H1 (cell line): ENCODE measurements at regions not wholly inside any gene's neighbourhood (a gene's known extent, or its start where the extent isn't known, plus 50 kb on each side); places are given as distances from the start of the nearest gene placed in this dataset.

Experiments used
- CTCF ChIA-PET: fragments of 300-600 bp; sonication (Branson Sonifier 250); formaldehyde crosslinking; loops from one replicate; lab custom pipeline; 2021; ENCODE audit not compliant: partially characterized antibody; lab: Charles Lee
- POLR2A ChIA-PET: fragments of 300-600 bp; sonication (Branson Sonifier 250); formaldehyde crosslinking; loops from one replicate; lab custom pipeline; 2021; ENCODE audit warnings: inconsistent platforms; ENCODE audit not compliant: partially characterized antibody; lab: Charles Lee
- DNase-seq, 2 experiments: peaks; one replicate each; pipeline versions ENCODE4 v3.0.0 to v3.0.0-alpha.2; 2010 to 2022; ENCODE audit warnings: low spot score in 2 of 2, low read depth in 1 of 2, mixed read lengths in 1 of 2
- FAIRE-seq: peaks from 2 replicates; lab custom pipeline; 2011; peaks lifted over from hg19 to GRCh38; lab: Jason Lieb, UNC
- H2AFZ ChIP-seq: 2 replicates; pipeline ENCODE4 v1.8.1; 2012; ENCODE audit warnings: low read length, inconsistent platforms
- H2AK5ac ChIP-seq: 2 replicates; pipeline ENCODE4 v1.6.1; 2013; ENCODE audit warnings: low read depth, low read length
- H2BK120ac ChIP-seq: replicated peaks from 2 replicates; pipeline ENCODE3; 2013; ENCODE audit warnings: low read depth, low read length, inconsistent platforms
- H2BK12ac ChIP-seq: 2 replicates; pipeline ENCODE4 v1.6.1; 2013; ENCODE audit warnings: low read depth, low read length
- H2BK15ac ChIP-seq: 2 replicates; pipeline ENCODE4 v1.6.1; 2013; ENCODE audit warnings: low read length
- H2BK20ac ChIP-seq: 2 replicates; pipeline ENCODE4 v1.6.1; 2013; ENCODE audit warnings: low read length
- H2BK5ac ChIP-seq: 2 replicates; pipeline ENCODE4 v1.6.1; 2013; ENCODE audit warnings: low read depth, low read length
- H3K14ac ChIP-seq: 2 replicates; pipeline ENCODE4 v1.6.1; 2013; ENCODE audit warnings: inconsistent platforms; ENCODE audit not compliant: insufficient read length
- H3K18ac ChIP-seq: 2 replicates; pipeline ENCODE4 v1.6.1; 2013; ENCODE audit warnings: low read length; ENCODE audit errors: extremely low read depth
- H3K23ac ChIP-seq: 2 replicates; pipeline ENCODE4 v1.6.1; 2013; ENCODE audit warnings: inconsistent platforms; ENCODE audit not compliant: insufficient read length
- H3K23me2 ChIP-seq: 2 replicates; pipeline ENCODE4 v1.6.1; 2013; ENCODE audit warnings: low read depth, low read length
- H3K27ac ChIP-seq: 2 replicates; pipeline ENCODE4 v1.6.1; 2011; ENCODE audit warnings: low read depth, low read length, inconsistent platforms
- H3K27me3 ChIP-seq, 4 experiments: replicated peaks in 1 of 4; 1 replicate in 1 of 4; 2 replicates in 3 of 4; pipeline versions ENCODE4 v1.6.1 to v1.8.1; 2011 to 2013; ENCODE audit warnings: low read length in 3 of 4, mild to moderate bottlenecking in 3 of 4, inconsistent platforms in 2 of 4, mixed read lengths in 2 of 4, moderate library complexity in 1 of 4; ENCODE audit not compliant: control insufficient read depth in 3 of 4, insufficient read depth in 3 of 4; ENCODE audit errors: extremely low read depth in 1 of 4
- H3K36me3 ChIP-seq, 4 experiments: 2 replicates each; pipeline versions ENCODE4 v1.6.1 to v1.8.1; 2011 to 2013; ENCODE audit warnings: mild to moderate bottlenecking in 4 of 4, low read length in 3 of 4, moderate library complexity in 2 of 4, control low read depth in 1 of 4, inconsistent platforms in 1 of 4; ENCODE audit not compliant: insufficient read depth in 4 of 4, control insufficient read depth in 2 of 4
- H3K4ac ChIP-seq: replicated peaks from 2 replicates; pipeline ENCODE3; 2013; ENCODE audit warnings: low read length, low read depth, mixed read lengths, inconsistent platforms; ENCODE audit not compliant: insufficient read length
- H3K4me1 ChIP-seq, 4 experiments: replicated peaks in 1 of 4; 1 replicate in 1 of 4; 2 replicates in 3 of 4; pipeline versions ENCODE4 v1.6.1 to v1.8.1; 2011 to 2013; ENCODE audit warnings: low read length in 3 of 4, inconsistent platforms in 2 of 4, mixed read lengths in 1 of 4; ENCODE audit not compliant: insufficient read depth in 4 of 4, control insufficient read depth in 3 of 4
- H3K4me2 ChIP-seq, 2 experiments: 2 replicates each; pipeline versions ENCODE4 v1.6.1 to v1.8.1; 2011 to 2013; ENCODE audit warnings: low read depth in 2 of 2, low read length in 2 of 2, control low read depth in 1 of 2, inconsistent platforms in 1 of 2, mild to moderate bottlenecking in 1 of 2; ENCODE audit not compliant: insufficient read depth in 1 of 2
- H3K4me3 ChIP-seq, 4 experiments: fragments of 200-600, 300-600 bp in 1 of 4; sonication (generic), shearing (Covaris generic), sonication (Bioruptor Twin) in 1 of 4; 2 replicates each; pipeline versions ENCODE4 v1.5.1 to v1.8.1; 2011 to 2016; ENCODE audit warnings: low read length in 4 of 4, low read depth in 3 of 4, control low read depth in 2 of 4, inconsistent platforms in 2 of 4, mild to moderate bottlenecking in 2 of 4, mixed read lengths in 1 of 4, moderate library complexity in 1 of 4; ENCODE audit not compliant: insufficient read depth in 2 of 4; ENCODE audit errors: extremely low read depth in 1 of 4
- H3K56ac ChIP-seq: replicated peaks from 2 replicates; pipeline ENCODE3; 2013; ENCODE audit warnings: low read depth, mild to moderate bottlenecking, mixed read lengths, low read length, inconsistent platforms; ENCODE audit not compliant: insufficient read length
- H3K79me1 ChIP-seq: 2 replicates; pipeline ENCODE4 v1.6.1; 2013; ENCODE audit warnings: low read depth, low read length, control low read depth
- H3K79me2 ChIP-seq, 2 experiments: 2 replicates each; pipeline versions ENCODE4 v1.6.1 to v1.8.1; 2012 to 2013; ENCODE audit warnings: low read length in 2 of 2, mild to moderate bottlenecking in 2 of 2, inconsistent platforms in 1 of 2; ENCODE audit not compliant: insufficient read depth in 2 of 2, control insufficient read depth in 1 of 2
- H3K9ac ChIP-seq, 4 experiments: replicated peaks in 1 of 4; 1 replicate in 1 of 4; 2 replicates in 3 of 4; pipeline versions ENCODE4 v1.6.1 to v1.8.1; 2011 to 2013; ENCODE audit warnings: low read depth in 3 of 4, low read length in 3 of 4, control low read depth in 2 of 4, mild to moderate bottlenecking in 2 of 4, moderate library complexity in 2 of 4, inconsistent platforms in 1 of 4; ENCODE audit errors: extremely low read depth in 1 of 4
- H3K9me3 ChIP-seq, 2 experiments: 2 replicates each; pipeline versions ENCODE4 v1.6.1 to v1.8.1; 2012 to 2013; ENCODE audit warnings: mild to moderate bottlenecking in 2 of 2, moderate library complexity in 2 of 2, control low read depth in 1 of 2, inconsistent platforms in 1 of 2, low read depth in 1 of 2, low read length in 1 of 2, mixed read lengths in 1 of 2; ENCODE audit not compliant: insufficient read depth in 2 of 2
- H4K20me1 ChIP-seq, 2 experiments: replicated peaks in 1 of 2; 2 replicates each; pipeline versions ENCODE3 to v1.8.1; 2011 to 2013; ENCODE audit warnings: inconsistent platforms in 2 of 2, low read length in 2 of 2, mild to moderate bottlenecking in 1 of 2; ENCODE audit not compliant: insufficient read depth in 2 of 2, control insufficient read depth in 1 of 2
- H4K5ac ChIP-seq: 2 replicates; pipeline ENCODE4 v1.6.1; 2013; ENCODE audit warnings: low read length, low read depth, mixed read lengths, inconsistent platforms; ENCODE audit not compliant: insufficient read length
- H4K8ac ChIP-seq: 2 replicates; pipeline ENCODE4 v1.8.0; 2013; ENCODE audit warnings: mild to moderate bottlenecking, moderate library complexity, low read length, inconsistent platforms; ENCODE audit not compliant: insufficient read depth; ENCODE audit errors: extremely low read depth
- H4K91ac ChIP-seq: replicated peaks from 2 replicates; pipeline ENCODE3; 2013; ENCODE audit warnings: low read length, mixed read lengths, inconsistent platforms; ENCODE audit not compliant: insufficient read length
- ASH2L ChIP-seq: fragments of 200-600, 300-600 bp; sonication (generic); IDR thresholded peaks from one replicate; pipeline ENCODE4 v1.7.1; 2017; ENCODE audit warnings: low read length
- BCL11A ChIP-seq, 2 experiments: IDR thresholded peaks; one replicate each; pipeline ENCODE4 v1.6.1; 2011; ENCODE audit warnings: low read depth in 2 of 2, low read length in 2 of 2, mild to moderate bottlenecking in 2 of 2
- EGR1 ChIP-seq: IDR thresholded peaks from 2 replicates; pipeline ENCODE4 v1.6.1; 2011; ENCODE audit warnings: low read depth, low read length, borderline replicate concordance
- FOSL1 ChIP-seq: IDR thresholded peaks from 2 replicates; pipeline ENCODE4 v1.6.1; 2011; ENCODE audit warnings: mild to moderate bottlenecking, low read depth, low read length, moderate library complexity; ENCODE audit not compliant: insufficient read depth
- GTF2F1 ChIP-seq: IDR thresholded peaks from 2 replicates; pipeline ENCODE4 v1.6.1; 2012; ENCODE audit warnings: low read depth, low read length, improper control_type of control experiment, borderline replicate concordance
- JUND ChIP-seq: IDR thresholded peaks from 2 replicates; pipeline ENCODE4 v1.6.1; 2011; ENCODE audit warnings: mild to moderate bottlenecking, improper control_type of control experiment, low read length
- KDM1A ChIP-seq: fragments of 200-600, 300-600 bp; sonication (generic); IDR thresholded peaks from 2 replicates; pipeline ENCODE4 v1.7.1; 2016; ENCODE audit warnings: mild to moderate bottlenecking, low read length, borderline replicate concordance
- KDM5A ChIP-seq: fragments of 200-600 bp; IDR thresholded peaks from 2 replicates; pipeline ENCODE4 v1.7.1; 2012; ENCODE audit warnings: mild to moderate bottlenecking, low read length, inconsistent platforms, mixed read lengths
- NRF1 ChIP-seq: IDR thresholded peaks from 2 replicates; pipeline ENCODE4 v1.6.1; 2011; ENCODE audit warnings: mild to moderate bottlenecking, low read depth, low read length, improper control_type of control experiment
- SAP30 ChIP-seq: fragments of 300-600 bp; sonication (generic); IDR thresholded peaks from 2 replicates; pipeline ENCODE4 v1.7.1; 2012; ENCODE audit warnings: low read length, moderate library complexity, mild to moderate bottlenecking, inconsistent platforms; ENCODE audit not compliant: insufficient read depth, insufficient replicate concordance
- SIN3A ChIP-seq, 2 experiments: IDR thresholded peaks in 1 of 2; conservative IDR thresholded peaks in 1 of 2; 2 replicates each; pipeline ENCODE4 v1.6.1; 2011 to 2012; ENCODE audit warnings: low read length in 2 of 2, improper control_type of control experiment in 1 of 2, low read depth in 1 of 2, mild to moderate bottlenecking in 1 of 2
- SP2 ChIP-seq: IDR thresholded peaks from 2 replicates; pipeline ENCODE4 v1.6.1; 2012; ENCODE audit warnings: mild to moderate bottlenecking, low read length, inconsistent platforms
- SP4 ChIP-seq: IDR thresholded peaks from 2 replicates; pipeline ENCODE4 v1.6.1; 2012; ENCODE audit warnings: low read length, inconsistent platforms
- TBP ChIP-seq: IDR thresholded peaks from 2 replicates; pipeline ENCODE4 v1.6.1; 2011; ENCODE audit warnings: low read depth, low read length, improper control_type of control experiment
- WGBS, 2 experiments: shearing (Covaris generic) in 1 of 2; methylation state at CpG; one replicate each; pipeline versions ENCODE4 v1.1.6 to v1.1.7; 2013 to 2015; ENCODE audit warnings: low lambda C conversion rate in 2 of 2, mixed read lengths in 2 of 2, inconsistent platforms in 1 of 2, low coverage in 1 of 2, missing lambda C conversion rate in 1 of 2; ENCODE audit not compliant: insufficient replicate concordance in 2 of 2, insufficient coverage in 1 of 2, insufficient read length in 1 of 2; ENCODE audit errors: extremely low coverage in 1 of 2, missing lambda C conversion rate in 1 of 2; 5-methylcytosine and 5-hydroxymethylcytosine counted together

GRCh38 chr7:50207686-50208255, 96.7 kb upstream of the IKZF1 start:
- Histone ChIP-seq H2AK5ac (no peak overlapping the region), H3K23ac (no peak overlapping the region), H4K8ac (no peak overlapping the region), H2BK15ac (no peak overlapping the region), H3K4me2 (no peak overlapping the region), H3K18ac (no peak overlapping the region), H2BK20ac (no peak overlapping the region), H3K14ac (no peak overlapping the region), H3K9ac (no peak overlapping the region), H3K56ac (no peak overlapping the region), H2AFZ (no peak overlapping the region), H3K79me2 (no peaks in the 10 kb centered on the region), H2BK12ac (no peak overlapping the region), H3K9me3 (no peaks in the 10 kb centered on the region), H3K79me1 (no peaks in the 10 kb centered on the region), H3K4me3 (no peak overlapping the region), H2BK120ac (no peak overlapping the region), H3K36me3 (no peaks in the 10 kb centered on the region), H3K4ac (no peak overlapping the region), H3K23me2 (no peaks in the 10 kb centered on the region), H2BK5ac (no peak overlapping the region), H4K5ac (no peak overlapping the region), H4K20me1 (no peaks in the 10 kb centered on the region), H3K27me3 (no peaks in the 10 kb centered on the region; a peak in 1 of 7 replicates), H3K27ac (no peak overlapping the region), H4K91ac (no peak overlapping the region), H3K4me1 (no peaks in the 10 kb centered on the region)
- FAIRE-seq (no peak), DNase-seq (no peak)
- ChIA-PET CTCF (interaction anchor here (0.6 to 4.6 kb wide), 6 partner anchors 23 to 213 kb away, joined by 3 to 99 read pairs (median 11); partner anchors contain the start of gene IKZF1), POLR2A (no interaction called here)
- 83% methylated on average over 13 of the region's 14 CpGs; no CpG with 5 or more reads in 1 of the 2 experiments for WGBS, 2 experiments
- no peak for TF ChIP-seq SAP30
- TF ChIP-seq ASH2L: no peak
- no peak for TF ChIP-seq SP2
- TF ChIP-seq NRF1: no peak
- no peak for TF ChIP-seq SIN3A (conservative IDR thresholded peaks at IDR 0.05 in 1 of 2, IDR thresholded peaks at IDR 0.05 in 1 of 2; ENCODE audit: low read depth in 1 of 2, low read length in 2 of 2)
- no peak for TF ChIP-seq JUND
- TF ChIP-seq EGR1: no peak
- no peak for TF ChIP-seq GTF2F1
- TF ChIP-seq BCL11A (IDR thresholded peaks at IDR 0.05; ENCODE audit: low read depth in 2 of 2, low read length in 2 of 2): no peak
- TF ChIP-seq TBP: no peak
- TF ChIP-seq KDM5A: no peak
- TF ChIP-seq KDM1A: no peak
- no peak for TF ChIP-seq SP4
- no peak for TF ChIP-seq FOSL1
